Caco-2 (cell line): ENCODE measurements at regions not wholly inside any gene's neighbourhood (a gene's known extent, or its start where the extent isn't known, plus 50 kb on each side); places are given as distances from the start of the nearest gene placed in this dataset.

Experiments used
- BruUV-seq: library from RNA; stranded (reverse); fragments of 400-500 nt; replicated peaks from 2 replicates; lab custom pipeline; 2021; lab: Mats Ljungman, UMichigan
- CTCF ChIA-PET: fragments of 300-600 bp; sonication (Branson Sonifier 250); formaldehyde crosslinking; loops from one replicate; lab custom pipeline; 2022; ENCODE audit warnings: antibody characterized with exemption; lab: Charles Lee
- POLR2A ChIA-PET: fragments of 300-600 bp; sonication (Branson Sonifier 250); formaldehyde crosslinking; loops from one replicate; lab custom pipeline; 2022; ENCODE audit warnings: antibody characterized with exemption; lab: Charles Lee
- DNase-seq, 2 experiments: peaks; one replicate each; pipeline versions ENCODE4 v3.0.0 to v3.0.0-alpha.2; 2020 to 2022
- H3K27me3 ChIP-seq: replicated peaks from 2 replicates; pipeline ENCODE4 v1.6.0; 2011; ENCODE audit warnings: low read length; ENCODE audit not compliant: control insufficient read depth, insufficient read depth
- H3K36me3 ChIP-seq: 2 replicates; pipeline ENCODE4 v1.5.1; 2011; ENCODE audit warnings: low read length; ENCODE audit not compliant: control insufficient read depth, insufficient read depth
- H3K4me1 ChIP-seq: fragments of 250-450 bp; sonication (Bioruptor Pico); 2 replicates; pipeline ENCODE4 v1.5.1; 2020; ENCODE audit warnings: mild to moderate bottlenecking
- H3K4me3 ChIP-seq: 2 replicates; pipeline ENCODE4 v1.5.1; 2011; ENCODE audit warnings: low read depth, mild to moderate bottlenecking, control low read depth, low read length
- H3K9me3 ChIP-seq: fragments of 250-450 bp; sonication (Bioruptor Pico); 2 replicates; pipeline ENCODE4 v1.5.1; 2020; ENCODE audit warnings: mild to moderate bottlenecking, moderate library complexity
- H3K27ac Mint-ChIP-seq: one replicate; pipeline ENCODE4 v1.8.0; 2022; ENCODE audit warnings: mixed read lengths; ENCODE audit not compliant: unreplicated experiment
- H3K27me3 Mint-ChIP-seq: one replicate; pipeline ENCODE4 v1.8.0; 2022; ENCODE audit warnings: mixed read lengths; ENCODE audit not compliant: insufficient read depth, unreplicated experiment
- H3K36me3 Mint-ChIP-seq: one replicate; pipeline ENCODE4 v1.8.0; 2022; ENCODE audit warnings: mild to moderate bottlenecking, mixed read lengths; ENCODE audit not compliant: insufficient read depth, unreplicated experiment
- H3K4me1 Mint-ChIP-seq: one replicate; pipeline ENCODE4 v1.8.0; 2022; ENCODE audit warnings: low read depth, mixed read lengths; ENCODE audit not compliant: unreplicated experiment
- H3K4me3 Mint-ChIP-seq: one replicate; pipeline ENCODE4 v1.8.0; 2022; ENCODE audit warnings: mild to moderate bottlenecking, moderate library complexity, mixed read lengths; ENCODE audit not compliant: unreplicated experiment
- H3K9me3 Mint-ChIP-seq: one replicate; pipeline ENCODE4 v1.8.0; 2022; ENCODE audit warnings: mixed read lengths; ENCODE audit not compliant: unreplicated experiment
- intact Hi-C: fragments of 100-400 bp; cut with micrococcal nuclease; formaldehyde crosslinking; loops from one replicate; pipeline ENCODE4 v1.10.0; 2022; ENCODE audit not compliant: unreplicated experiment
- TF ChIP-seq, protein P1 (sequence below), 2 experiments: fragments of 200-600 bp in 1 of 2; IDR thresholded peaks; 1 replicate in 1 of 2; 2 replicates in 1 of 2; pipeline versions ENCODE4 v1.5.1 to v1.8.0; 2011 to 2022; ENCODE audit warnings: antibody characterized with exemption in 1 of 2, control low read depth in 1 of 2, inconsistent platforms in 1 of 2, low read depth in 1 of 2, low read length in 1 of 2, mild to moderate bottlenecking in 1 of 2, moderate library complexity in 1 of 2; ENCODE audit not compliant: insufficient read depth in 1 of 2, severe bottlenecking in 1 of 2, unreplicated experiment in 1 of 2

DNA sequence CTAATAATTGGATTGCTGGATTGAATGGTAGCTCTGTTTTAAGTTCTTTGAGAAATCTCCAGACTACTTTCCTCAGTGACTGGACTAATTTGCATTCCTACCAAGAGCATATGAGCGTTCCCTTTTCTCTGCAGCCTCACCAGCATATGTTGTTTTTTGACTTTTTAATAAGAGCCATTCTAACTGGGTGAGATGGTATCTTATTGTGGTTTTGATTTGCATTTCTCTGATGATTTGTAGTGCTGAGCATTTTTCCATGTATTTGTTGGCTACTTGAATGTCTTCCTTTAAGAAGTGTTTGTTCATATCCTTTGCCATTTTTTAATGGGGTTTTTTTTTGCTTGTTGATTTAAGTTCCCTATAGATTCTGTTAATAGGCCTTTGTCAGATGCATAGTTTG, 94.7 kb upstream of the AHI1 start:
- Histone ChIP-seq H3K9me3 (no peaks in the 10 kb centered on the region), H3K4me3 (no peak overlapping the region), H3K4me1 (no peaks in the 10 kb centered on the region), H3K36me3 (no peaks in the 10 kb centered on the region), H3K27me3 (no peaks in the 10 kb centered on the region)
- DNase-seq, result no peak
- intact Hi-C loops, result no loop called here
- POLR2A ChIA-PET, result no interaction called here
- Mint-ChIP-seq H3K36me3 (no peaks in the 10 kb centered on the region), H3K4me1 (no peaks in the 10 kb centered on the region), H3K27ac (no peak overlapping the region), H3K9me3 (no peaks in the 10 kb centered on the region), H3K27me3 (no peaks in the 10 kb centered on the region), H3K4me3 (no peak overlapping the region)
- TF ChIP-seq, protein P1, sequence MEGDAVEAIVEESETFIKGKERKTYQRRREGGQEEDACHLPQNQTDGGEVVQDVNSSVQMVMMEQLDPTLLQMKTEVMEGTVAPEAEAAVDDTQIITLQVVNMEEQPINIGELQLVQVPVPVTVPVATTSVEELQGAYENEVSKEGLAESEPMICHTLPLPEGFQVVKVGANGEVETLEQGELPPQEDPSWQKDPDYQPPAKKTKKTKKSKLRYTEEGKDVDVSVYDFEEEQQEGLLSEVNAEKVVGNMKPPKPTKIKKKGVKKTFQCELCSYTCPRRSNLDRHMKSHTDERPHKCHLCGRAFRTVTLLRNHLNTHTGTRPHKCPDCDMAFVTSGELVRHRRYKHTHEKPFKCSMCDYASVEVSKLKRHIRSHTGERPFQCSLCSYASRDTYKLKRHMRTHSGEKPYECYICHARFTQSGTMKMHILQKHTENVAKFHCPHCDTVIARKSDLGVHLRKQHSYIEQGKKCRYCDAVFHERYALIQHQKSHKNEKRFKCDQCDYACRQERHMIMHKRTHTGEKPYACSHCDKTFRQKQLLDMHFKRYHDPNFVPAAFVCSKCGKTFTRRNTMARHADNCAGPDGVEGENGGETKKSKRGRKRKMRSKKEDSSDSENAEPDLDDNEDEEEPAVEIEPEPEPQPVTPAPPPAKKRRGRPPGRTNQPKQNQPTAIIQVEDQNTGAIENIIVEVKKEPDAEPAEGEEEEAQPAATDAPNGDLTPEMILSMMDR (IDR thresholded peaks at IDR 0.05; ENCODE audit: insufficient read depth in 1 of 2, low read depth in 1 of 2, low read length in 1 of 2, severe bottlenecking in 1 of 2, unreplicated experiment in 1 of 2), result no peak
- CTCF ChIA-PET, result no interaction called here
- no TSS peak for BruUV-seq

DNA sequence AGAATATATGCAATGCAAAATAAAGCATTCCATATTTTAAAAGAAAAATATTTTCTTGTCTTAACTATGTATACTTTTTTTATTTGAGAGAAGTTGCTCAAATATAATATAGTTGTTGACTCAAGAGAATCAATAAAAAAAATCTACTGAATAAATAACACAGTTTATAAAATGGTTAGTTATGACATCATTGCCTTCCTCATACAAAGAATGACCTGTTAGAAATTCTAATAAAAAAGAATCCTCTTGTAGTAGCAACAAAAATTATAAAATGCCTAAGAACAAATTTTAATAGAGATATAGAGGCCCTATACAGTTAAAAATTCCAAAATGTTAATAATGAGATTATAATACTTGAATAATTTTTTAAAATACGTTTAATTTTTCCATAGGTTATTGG, 96.5 kb upstream of the AHI1 start:
- Mint-ChIP-seq H3K36me3 (no peaks in the 10 kb centered on the region), H3K9me3 (no peaks in the 10 kb centered on the region), H3K4me1 (no peaks in the 10 kb centered on the region), H3K27ac (no peak overlapping the region), H3K4me3 (no peak overlapping the region), H3K27me3 (peaks cover 3% of the 10 kb centered on the region)
- Histone ChIP-seq H3K4me3 (no peak overlapping the region), H3K4me1 (no peaks in the 10 kb centered on the region), H3K27me3 (no peaks in the 10 kb centered on the region), H3K9me3 (no peaks in the 10 kb centered on the region), H3K36me3 (no peaks in the 10 kb centered on the region)
- no TSS peak for BruUV-seq
- TF ChIP-seq, protein P1 (IDR thresholded peaks at IDR 0.05; ENCODE audit: insufficient read depth in 1 of 2, low read depth in 1 of 2, low read length in 1 of 2, severe bottlenecking in 1 of 2, unreplicated experiment in 1 of 2), result no peak
- POLR2A ChIA-PET, result no interaction called here
- DNase-seq, result no peak
- CTCF ChIA-PET, result no interaction called here
- intact Hi-C loops, result no loop called here

DNA sequence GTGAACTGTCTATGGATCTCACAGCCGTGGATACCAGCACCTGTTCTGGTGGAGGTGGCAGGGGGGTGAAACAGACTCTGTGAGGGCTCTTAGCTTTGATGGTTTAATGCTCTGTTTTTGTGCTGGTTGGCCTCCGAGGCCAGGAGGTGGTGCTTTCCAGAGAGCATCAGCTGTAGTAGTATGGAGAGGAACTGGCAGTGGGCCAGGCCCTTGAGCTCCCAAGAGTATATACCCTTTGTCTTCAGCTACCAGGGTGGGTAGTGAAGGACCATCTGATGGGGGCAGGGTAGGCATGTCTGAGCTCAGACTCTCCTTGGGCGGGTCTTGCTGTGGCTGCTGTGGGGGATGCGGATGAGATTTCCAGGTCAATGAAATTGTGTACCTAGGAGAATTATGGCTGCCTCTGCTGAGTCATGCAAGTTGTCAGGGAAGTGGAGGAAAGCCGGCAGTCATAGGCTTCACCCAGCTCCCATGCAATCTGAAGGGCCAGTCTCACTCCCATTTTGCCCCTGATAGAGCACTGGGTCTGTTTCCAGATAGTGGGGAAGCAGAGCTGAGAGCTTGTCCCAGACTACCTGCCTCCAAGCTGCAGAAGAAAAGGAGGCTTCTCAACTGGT, 102.7 kb upstream of the AHI1 start:
- H3K36me3 Mint-ChIP-seq, result no peaks in the 10 kb centered on the region
- no TSS peak for BruUV-seq
- H3K4me3 Mint-ChIP-seq, result no peak overlapping the region
- Histone ChIP-seq H3K27me3 (no peaks in the 10 kb centered on the region), H3K36me3 (no peaks in the 10 kb centered on the region), H3K4me1 (no peaks in the 10 kb centered on the region), H3K9me3 (no peaks in the 10 kb centered on the region), H3K4me3 (no peak overlapping the region)
- ChIA-PET CTCF (no interaction called here), POLR2A (no interaction called here)
- intact Hi-C loops, result no loop called here
- peaks cover 3% of the 10 kb centered on the region for H3K27me3 Mint-ChIP-seq
- TF ChIP-seq, protein P1 (IDR thresholded peaks at IDR 0.05; ENCODE audit: insufficient read depth in 1 of 2, low read depth in 1 of 2, low read length in 1 of 2, severe bottlenecking in 1 of 2, unreplicated experiment in 1 of 2), result no peak
- no peak for DNase-seq
- no peaks in the 10 kb centered on the region for H3K9me3 Mint-ChIP-seq
- H3K4me1 Mint-ChIP-seq, result no peaks in the 10 kb centered on the region
- H3K27ac Mint-ChIP-seq, result no peak overlapping the region
